A673 (cell line): ENCODE measurements at regions not wholly inside any gene's neighbourhood (a gene's known extent, or its start where the extent isn't known, plus 50 kb on each side); places are given as distances from the start of the nearest gene placed in this dataset.

Source experiments
- BruUV-seq: library from RNA; stranded (reverse); fragments of 400-500 nt; replicated peaks from 2 replicates; lab custom pipeline; 2021; lab: Mats Ljungman, UMichigan
- CTCF ChIA-PET: fragments of 300-600 bp; sonication (Branson Sonifier 250); formaldehyde crosslinking; loops from one replicate; lab custom pipeline; 2022; ENCODE audit warnings: antibody characterized with exemption; lab: Charles Lee
- POLR2A ChIA-PET: fragments of 300-600 bp; sonication (Branson Sonifier 250); formaldehyde crosslinking; loops from one replicate; lab custom pipeline; 2022; ENCODE audit warnings: antibody characterized with exemption; ENCODE audit not compliant: low non-redundant PET; lab: Charles Lee
- DNase-seq: peaks from one replicate; pipeline ENCODE4 v3.0.0-alpha.2; 2015; ENCODE audit warnings: low spot score
- H3K27ac ChIP-seq: fragments of 200-600 bp; sonication (generic); 2 replicates; pipeline ENCODE4 v1.5.1; 2016; ENCODE audit warnings: mixed run types, low read depth, mild to moderate bottlenecking, mixed read lengths, antibody characterized with exemption, low read length; ENCODE audit not compliant: poor library complexity, severe bottlenecking
- H3K27me3 ChIP-seq: fragments of 200-600 bp; sonication (generic); replicated peaks from 2 replicates; pipeline ENCODE4 v1.6.1; 2017; ENCODE audit warnings: mixed run types, low read depth, mild to moderate bottlenecking, mixed read lengths, antibody characterized with exemption, low read length; ENCODE audit not compliant: insufficient read depth, poor library complexity
- H3K36me3 ChIP-seq: fragments of 200-600 bp; sonication (generic); 2 replicates; pipeline ENCODE4 v1.6.1; 2016; ENCODE audit warnings: mixed run types, mild to moderate bottlenecking, mixed read lengths, antibody characterized with exemption, low read length; ENCODE audit not compliant: insufficient read depth, poor library complexity, severe bottlenecking
- H3K4me1 ChIP-seq: fragments of 200-600 bp; sonication (generic); 2 replicates; pipeline ENCODE4 v1.6.1; 2017; ENCODE audit warnings: mixed run types, mild to moderate bottlenecking, mixed read lengths, antibody characterized with exemption, low read length; ENCODE audit not compliant: insufficient read depth, poor library complexity, severe bottlenecking
- H3K4me3 ChIP-seq: fragments of 200-600 bp; sonication (generic); 2 replicates; pipeline ENCODE4 v1.5.1; 2016; ENCODE audit warnings: low read depth, mixed run types, mild to moderate bottlenecking, mixed read lengths, low read length; ENCODE audit not compliant: poor library complexity, severe bottlenecking
- H3K9me3 ChIP-seq: fragments of 200-600 bp; sonication (generic); 2 replicates; pipeline ENCODE4 v1.6.1; 2016; ENCODE audit warnings: mixed run types, low read depth, mild to moderate bottlenecking, mixed read lengths, antibody characterized with exemption, low read length; ENCODE audit not compliant: poor library complexity, severe bottlenecking
- EZH2 ChIP-seq: fragments of 200-600 bp; sonication (generic); IDR thresholded peaks from 2 replicates; pipeline ENCODE4 v1.6.1; 2017; ENCODE audit warnings: borderline replicate concordance, low read depth, mild to moderate bottlenecking, mixed read lengths, antibody characterized with exemption, low read length; ENCODE audit not compliant: poor library complexity, severe bottlenecking
- intact Hi-C: fragments of 100-400 bp; cut with micrococcal nuclease; formaldehyde crosslinking; loops from one replicate; pipeline ENCODE4 v1.10.0; 2022; ENCODE audit not compliant: unreplicated experiment
- TF ChIP-seq, protein P1 (sequence below): fragments of 300-800, 200-600 bp; sonication (generic); conservative IDR thresholded peaks from 2 replicates; pipeline ENCODE4 v1.5.1; 2017; ENCODE audit warnings: low read depth, mild to moderate bottlenecking, antibody characterized with exemption, low read length, moderate library complexity, mixed read lengths

DNA sequence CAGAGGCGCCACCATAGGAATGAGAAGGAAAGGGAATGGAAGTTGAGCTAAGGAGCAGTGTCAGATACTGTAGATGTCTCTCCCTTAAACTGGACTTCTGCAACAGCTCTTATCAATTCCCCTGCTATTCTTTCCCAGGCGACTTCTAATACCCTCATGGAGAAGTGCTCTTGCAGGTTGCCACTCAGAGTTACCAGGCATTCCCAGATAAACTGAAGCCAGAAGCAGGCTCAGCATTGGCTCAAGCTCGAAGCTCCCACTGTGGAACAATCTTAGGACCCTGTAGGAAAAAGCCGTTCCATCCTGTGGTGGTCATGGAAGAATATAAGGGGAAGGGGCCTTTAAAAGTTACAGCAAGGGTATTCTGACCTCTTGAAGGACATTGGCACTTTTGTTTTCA is 208.7 kb upstream of the PLET1 start:
- intact Hi-C loops = no loop called here
- no peaks in the 10 kb centered on the region for H3K27me3 ChIP-seq
- no peak overlapping the region for H3K4me3 ChIP-seq
- ChIA-PET POLR2A (no interaction called here), CTCF (no interaction called here)
- BruUV-seq = no TSS peak
- H3K27ac ChIP-seq = no peak overlapping the region
- TF ChIP-seq, protein P1, sequence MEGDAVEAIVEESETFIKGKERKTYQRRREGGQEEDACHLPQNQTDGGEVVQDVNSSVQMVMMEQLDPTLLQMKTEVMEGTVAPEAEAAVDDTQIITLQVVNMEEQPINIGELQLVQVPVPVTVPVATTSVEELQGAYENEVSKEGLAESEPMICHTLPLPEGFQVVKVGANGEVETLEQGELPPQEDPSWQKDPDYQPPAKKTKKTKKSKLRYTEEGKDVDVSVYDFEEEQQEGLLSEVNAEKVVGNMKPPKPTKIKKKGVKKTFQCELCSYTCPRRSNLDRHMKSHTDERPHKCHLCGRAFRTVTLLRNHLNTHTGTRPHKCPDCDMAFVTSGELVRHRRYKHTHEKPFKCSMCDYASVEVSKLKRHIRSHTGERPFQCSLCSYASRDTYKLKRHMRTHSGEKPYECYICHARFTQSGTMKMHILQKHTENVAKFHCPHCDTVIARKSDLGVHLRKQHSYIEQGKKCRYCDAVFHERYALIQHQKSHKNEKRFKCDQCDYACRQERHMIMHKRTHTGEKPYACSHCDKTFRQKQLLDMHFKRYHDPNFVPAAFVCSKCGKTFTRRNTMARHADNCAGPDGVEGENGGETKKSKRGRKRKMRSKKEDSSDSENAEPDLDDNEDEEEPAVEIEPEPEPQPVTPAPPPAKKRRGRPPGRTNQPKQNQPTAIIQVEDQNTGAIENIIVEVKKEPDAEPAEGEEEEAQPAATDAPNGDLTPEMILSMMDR = no peak
- TF ChIP-seq EZH2 = no peak
- no peaks in the 10 kb centered on the region for H3K4me1 ChIP-seq
- DNase-seq = no peak
- H3K36me3 ChIP-seq = no peaks in the 10 kb centered on the region
- no peaks in the 10 kb centered on the region for H3K9me3 ChIP-seq

DNA sequence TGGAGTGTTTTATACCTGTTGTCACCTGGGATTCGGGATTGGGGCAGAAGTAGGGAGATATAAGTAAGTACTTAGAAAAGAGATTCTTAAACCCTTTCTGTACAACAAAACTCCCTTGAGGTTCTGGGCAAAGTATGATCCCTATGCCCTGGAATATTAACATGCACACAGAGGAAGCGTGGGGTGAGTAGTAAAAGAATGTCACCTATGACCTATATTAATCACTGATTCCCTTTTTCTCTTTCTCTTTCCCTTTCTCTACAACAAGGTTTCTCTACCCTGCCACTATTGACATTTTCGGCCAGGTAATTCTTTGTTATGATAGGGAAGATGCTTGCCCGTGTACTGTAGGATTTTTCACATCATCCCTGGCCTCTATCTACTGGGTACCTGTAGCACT is 209.7 kb upstream of the PLET1 start:
- BruUV-seq = no TSS peak
- no peaks in the 10 kb centered on the region for H3K36me3 ChIP-seq
- TF ChIP-seq, protein P1 = no peak
- DNase-seq = no peak
- H3K27me3 ChIP-seq = no peaks in the 10 kb centered on the region
- no peak overlapping the region for H3K4me3 ChIP-seq
- CTCF ChIA-PET = no interaction called here
- H3K9me3 ChIP-seq = no peaks in the 10 kb centered on the region
- intact Hi-C loops = no loop called here
- H3K4me1 ChIP-seq = no peaks in the 10 kb centered on the region
- POLR2A ChIA-PET = no interaction called here
- no peak overlapping the region for H3K27ac ChIP-seq

DNA sequence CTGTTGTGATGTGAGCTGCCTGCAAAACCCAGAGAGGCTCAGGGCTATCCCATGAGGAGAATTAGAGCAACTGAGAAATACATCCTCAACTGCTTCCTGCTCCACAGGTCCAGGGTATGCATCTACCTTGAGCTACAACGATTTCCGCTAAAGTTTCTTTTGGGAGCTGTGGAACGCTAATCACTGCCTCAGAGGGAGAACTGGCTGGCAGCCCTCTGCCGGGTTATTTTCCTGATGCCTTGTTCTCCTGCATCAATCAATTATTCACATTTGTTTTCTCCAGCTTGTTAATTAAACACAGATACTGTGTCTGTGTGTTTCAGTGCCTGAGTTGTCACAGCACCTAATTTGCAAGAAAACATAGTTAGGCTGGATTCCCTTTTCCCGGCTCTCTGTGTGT is 211.1 kb upstream of the PLET1 start:
- H3K27me3 ChIP-seq = no peaks in the 10 kb centered on the region
- no TSS peak for BruUV-seq
- no peak for TF ChIP-seq EZH2
- TF ChIP-seq, protein P1 = no peak
- no peaks in the 10 kb centered on the region for H3K9me3 ChIP-seq
- no peak for DNase-seq
- H3K27ac ChIP-seq = no peak overlapping the region
- no peaks in the 10 kb centered on the region for H3K4me1 ChIP-seq
- H3K4me3 ChIP-seq = no peak overlapping the region
- ChIA-PET POLR2A (no interaction called here), CTCF (no interaction called here)
- intact Hi-C loops = no loop called here
- no peaks in the 10 kb centered on the region for H3K36me3 ChIP-seq
